NT2/D1 (cell line): ENCODE measurements at regions not wholly inside any gene's neighbourhood (a gene's known extent, or its start where the extent isn't known, plus 50 kb on each side); places are given as distances from the start of the nearest gene placed in this dataset.

Experiments used
- DNase-seq: peaks from one replicate; pipeline ENCODE4 v3.0.0-alpha.2; 2011; ENCODE audit warnings: low read depth, low spot score
- H3K27me3 ChIP-seq: 2 replicates; pipeline ENCODE4 v1.6.0; 2011; ENCODE audit warnings: mild to moderate bottlenecking; ENCODE audit not compliant: insufficient read length, insufficient read depth
- H3K36me3 ChIP-seq: 2 replicates; pipeline ENCODE4 v1.6.1; 2011; ENCODE audit warnings: mild to moderate bottlenecking, low read length, mixed read lengths; ENCODE audit not compliant: insufficient read depth, insufficient read length
- H3K4me1 ChIP-seq: 2 replicates; pipeline ENCODE4 v1.5.1; 2011; ENCODE audit not compliant: insufficient read depth, insufficient read length
- H3K4me3 ChIP-seq: 2 replicates; pipeline ENCODE4 v1.5.1; 2011; ENCODE audit warnings: low read depth; ENCODE audit not compliant: insufficient read length
- H3K9ac ChIP-seq: 2 replicates; pipeline ENCODE4 v1.6.0; 2011; ENCODE audit warnings: low read depth; ENCODE audit not compliant: insufficient read length
- H3K9me3 ChIP-seq: 2 replicates; pipeline ENCODE4 v1.5.1; 2011; ENCODE audit warnings: mild to moderate bottlenecking, low read length; ENCODE audit not compliant: insufficient read depth
- SUZ12 ChIP-seq: IDR thresholded peaks from 2 replicates; pipeline ENCODE4 v1.6.1; 2011; ENCODE audit not compliant: insufficient read length, insufficient read depth; ENCODE audit errors: extremely low read depth
- YY1 ChIP-seq: IDR thresholded peaks from 2 replicates; pipeline ENCODE4 v1.6.1; 2011; ENCODE audit not compliant: insufficient read length, insufficient read depth
- ZNF274 ChIP-seq: IDR thresholded peaks from 2 replicates; pipeline ENCODE4 v1.6.1; 2011; ENCODE audit warnings: mild to moderate bottlenecking, low read depth, low read length

DNA sequence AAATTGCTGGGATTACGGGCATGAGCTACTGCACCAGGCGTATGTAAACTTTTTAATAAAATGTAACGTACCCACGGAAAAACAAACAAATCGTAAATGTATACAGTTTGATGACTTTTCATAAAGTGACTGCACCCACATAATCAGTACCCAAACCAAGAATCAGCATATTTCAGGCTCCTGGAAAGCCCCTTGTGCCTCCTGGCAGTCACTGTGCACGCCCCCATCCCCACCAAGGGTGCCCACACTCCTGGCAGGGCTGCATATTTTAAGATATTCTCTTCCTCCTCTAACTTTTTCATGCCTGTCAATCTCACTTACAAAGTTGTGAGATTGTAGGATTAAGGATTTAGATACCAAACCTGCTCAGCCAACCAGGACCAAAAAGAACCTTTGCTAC, 305.5 kb downstream of the SHQ1 start:
- Histone ChIP-seq H3K9me3 (peaks cover 6% of the 10 kb centered on the region; the same call in 1 of the 2 replicates), H3K36me3 (no peaks in the 10 kb centered on the region), H3K4me3 (no peak overlapping the region), H3K4me1 (no peaks in the 10 kb centered on the region), H3K27me3 (peaks cover 3% of the 10 kb centered on the region), H3K9ac (no peak overlapping the region)
- DNase-seq: no peak
- TF ChIP-seq YY1 (no peak), ZNF274 (no peak), SUZ12 (no peak)

DNA sequence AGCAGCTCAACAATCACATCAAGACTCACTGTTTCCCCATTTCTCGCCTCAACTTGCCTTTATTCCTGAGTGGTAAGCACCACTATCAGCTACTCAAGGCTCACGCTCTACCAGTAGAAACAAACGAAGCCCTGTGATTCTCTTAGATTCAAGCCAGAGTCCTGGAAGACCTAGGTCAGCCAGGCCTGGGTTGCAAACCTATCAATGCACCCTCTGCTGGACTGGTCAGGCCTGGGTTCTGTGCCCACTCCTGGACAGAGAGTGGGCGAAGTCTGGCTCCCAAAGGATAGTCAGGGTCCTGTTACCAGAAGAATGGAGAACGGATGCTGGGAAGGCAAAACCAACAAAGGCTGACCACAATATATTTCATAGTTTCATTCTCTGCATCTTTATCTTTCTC, 308.4 kb downstream of the SHQ1 start:
- Histone ChIP-seq H3K4me1 (peaks cover 13% of the 10 kb centered on the region), H3K36me3 (no peaks in the 10 kb centered on the region), H3K4me3 (no peak overlapping the region), H3K27me3 (peaks cover 3% of the 10 kb centered on the region), H3K9me3 (peaks cover 6% of the 10 kb centered on the region; the same call in 1 of the 2 replicates), H3K9ac (no peak overlapping the region)
- TF ChIP-seq SUZ12 (no peak), ZNF274 (no peak), YY1 (no peak)
- no peak for DNase-seq

DNA sequence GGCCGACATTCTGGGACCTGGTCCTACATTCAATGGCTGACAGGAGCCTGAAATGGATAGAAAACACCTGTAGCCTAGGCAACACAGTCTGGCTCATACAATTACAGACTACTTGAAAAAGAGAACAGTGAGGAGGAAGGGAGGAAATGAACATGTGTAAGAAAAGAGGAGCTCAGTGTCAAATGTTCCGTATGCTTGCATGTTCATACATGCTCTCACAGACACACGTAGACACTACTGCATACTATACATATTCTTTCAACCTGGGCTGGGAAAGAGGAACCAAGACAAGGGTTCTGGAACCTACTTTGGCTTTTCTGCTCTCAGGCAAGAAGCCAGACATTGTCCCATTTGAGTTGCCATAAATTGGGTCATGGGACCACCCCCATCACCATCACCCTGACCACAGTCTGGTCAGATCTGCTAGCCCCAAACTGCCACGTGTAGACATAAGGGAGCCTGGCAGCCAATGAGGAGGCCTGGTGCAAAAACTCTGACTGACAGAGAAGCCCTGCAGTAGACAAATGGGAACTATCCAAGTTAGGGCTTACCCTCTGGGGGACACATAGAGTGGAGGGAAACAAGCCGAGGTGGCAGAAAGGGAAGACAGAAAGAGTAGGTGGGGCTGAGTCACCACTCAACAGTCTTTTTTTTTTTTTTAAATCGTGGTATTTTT, 310.0 kb downstream of the SHQ1 start:
- H3K9ac ChIP-seq: no peak overlapping the region
- H3K4me1 ChIP-seq: peaks cover 13% of the 10 kb centered on the region
- no peak for DNase-seq
- peaks cover 3% of the 10 kb centered on the region for H3K27me3 ChIP-seq
- no peaks in the 10 kb centered on the region for H3K36me3 ChIP-seq
- H3K4me3 ChIP-seq: no peak overlapping the region
- peaks cover 6% of the 10 kb centered on the region; the same call in 1 of the 2 replicates for H3K9me3 ChIP-seq
- TF ChIP-seq YY1 (no peak), SUZ12 (no peak), ZNF274 (no peak)

DNA sequence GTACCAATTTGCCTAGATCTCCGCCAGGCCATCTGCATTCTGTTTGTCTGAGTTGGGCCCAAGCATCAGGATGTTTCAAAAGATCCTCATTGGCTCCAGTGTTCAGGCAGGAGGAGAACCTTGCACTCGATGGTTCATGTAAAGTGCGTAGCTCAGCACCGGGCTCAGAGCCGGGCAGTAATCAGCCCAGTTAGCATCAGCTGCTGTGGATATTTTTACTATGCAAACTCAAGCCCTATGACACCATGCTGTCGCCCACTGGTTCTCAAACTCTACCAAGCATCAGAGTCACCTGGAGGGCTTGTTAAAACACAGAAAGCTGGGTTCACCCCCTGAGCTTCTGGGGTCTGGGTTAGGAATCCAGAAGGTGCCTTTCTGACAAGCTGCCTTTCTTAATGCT, 310.8 kb downstream of the SHQ1 start:
- H3K9me3 ChIP-seq: peaks cover 6% of the 10 kb centered on the region; the same call in 1 of the 2 replicates
- no peak for TF ChIP-seq YY1
- no peak for TF ChIP-seq SUZ12
- TF ChIP-seq ZNF274: no peak
- H3K9ac ChIP-seq: no peak overlapping the region
- no peak for DNase-seq
- peaks cover 13% of the 10 kb centered on the region for H3K4me1 ChIP-seq
- H3K4me3 ChIP-seq: no peak overlapping the region
- peaks cover 9% of the 10 kb centered on the region for H3K27me3 ChIP-seq
- H3K36me3 ChIP-seq: no peaks in the 10 kb centered on the region

DNA sequence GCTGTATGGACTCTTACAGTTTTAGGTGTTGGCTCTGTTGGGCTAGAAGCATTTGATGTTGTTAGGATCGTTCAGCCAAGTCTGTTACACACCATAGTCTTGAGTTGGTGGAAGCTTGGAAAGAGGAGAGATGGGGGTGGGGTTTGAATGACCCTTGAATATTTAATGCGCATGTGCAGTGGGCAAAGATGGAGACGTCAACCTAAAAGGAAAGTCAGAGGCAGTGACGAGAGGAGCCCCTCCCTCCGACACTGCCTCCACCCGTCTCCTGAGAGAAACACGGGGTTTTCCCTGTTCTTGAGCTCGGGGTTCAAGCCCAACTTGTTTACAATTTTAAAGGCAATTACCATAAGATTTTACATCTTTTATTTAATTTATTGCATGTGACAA, 311.4 kb downstream of the SHQ1 start:
- Histone ChIP-seq H3K27me3 (peaks cover 13% of the 10 kb centered on the region), H3K4me1 (peaks cover 13% of the 10 kb centered on the region), H3K9ac (no peak overlapping the region), H3K4me3 (no peak overlapping the region), H3K36me3 (no peaks in the 10 kb centered on the region), H3K9me3 (peaks cover 6% of the 10 kb centered on the region; the same call in 1 of the 2 replicates)
- no peak for DNase-seq
- TF ChIP-seq YY1: no peak
- no peak for TF ChIP-seq ZNF274
- TF ChIP-seq SUZ12: no peak

DNA sequence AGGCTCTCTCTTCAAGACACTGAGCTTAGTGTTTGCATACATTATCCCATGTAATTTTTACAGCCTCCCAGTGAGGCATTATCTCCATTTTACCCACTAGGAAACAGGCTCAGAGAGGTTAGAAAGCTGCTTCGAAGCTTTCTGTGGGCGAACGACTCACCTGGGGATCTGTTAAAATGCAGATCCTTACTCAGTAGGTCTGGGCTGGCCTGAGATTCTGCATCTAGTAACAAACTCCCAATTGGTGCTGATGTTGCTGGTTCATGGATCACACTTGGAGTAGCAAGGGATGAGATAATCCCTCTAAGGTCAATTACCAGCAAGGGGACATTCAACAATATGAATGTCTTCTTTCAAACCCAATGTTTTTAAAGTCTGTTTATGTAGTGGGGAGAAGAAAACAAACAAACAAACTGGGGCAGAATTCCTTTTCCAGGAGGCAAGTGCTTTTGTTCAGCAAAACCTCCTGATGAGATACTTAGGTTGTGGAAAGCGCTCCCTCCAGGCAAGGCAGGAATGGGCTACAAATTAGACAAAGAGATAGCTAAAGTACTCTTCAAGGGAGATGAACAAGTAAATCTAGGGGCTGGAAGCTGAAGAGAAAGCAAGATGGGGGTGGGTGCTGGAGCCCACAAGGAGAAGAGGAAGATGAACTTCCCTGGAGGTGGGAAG, 311.9 kb downstream of the SHQ1 start:
- peak; percentile 33 for DNase-seq
- no peak overlapping the region for H3K4me3 ChIP-seq
- TF ChIP-seq SUZ12 (no peak), YY1 (no peak), ZNF274 (no peak)
- H3K36me3 ChIP-seq: no peaks in the 10 kb centered on the region
- peaks cover 2% of the 10 kb centered on the region; the same call in 1 of the 2 replicates for H3K9me3 ChIP-seq
- peak overlapping the region; percentile 62 for H3K9ac ChIP-seq
- H3K4me1 ChIP-seq: peaks cover 13% of the 10 kb centered on the region
- peaks cover 14% of the 10 kb centered on the region for H3K27me3 ChIP-seq

DNA sequence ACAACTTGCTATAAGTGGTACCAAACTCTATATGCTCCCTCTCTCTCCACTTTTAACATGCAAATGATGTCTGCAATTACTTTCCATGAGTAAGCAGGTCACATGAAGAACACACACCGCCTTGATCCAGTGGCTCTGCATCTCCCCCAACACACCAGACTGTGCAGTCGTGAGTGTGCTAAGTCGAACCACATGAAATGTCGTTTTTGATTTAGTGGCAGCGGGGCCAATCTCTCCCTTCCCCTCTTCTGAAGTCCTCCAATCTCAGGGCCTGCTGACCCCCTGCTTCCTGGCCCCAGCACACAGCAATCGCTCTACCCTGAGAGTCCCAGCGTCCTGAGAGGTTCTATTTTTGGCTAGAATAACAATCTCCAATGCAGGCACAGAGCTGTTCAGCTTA, 312.5 kb downstream of the SHQ1 start:
- Histone ChIP-seq H3K36me3 (no peaks in the 10 kb centered on the region), H3K9me3 (no peaks in the 10 kb centered on the region), H3K4me1 (peaks cover 13% of the 10 kb centered on the region), H3K27me3 (peaks cover 14% of the 10 kb centered on the region), H3K4me3 (no peak overlapping the region), H3K9ac (peak overlapping the region; percentile 62)
- no peak for TF ChIP-seq YY1
- no peak for TF ChIP-seq ZNF274
- no peak for TF ChIP-seq SUZ12
- DNase-seq: no peak
